PFSK-1 (cell line): ENCODE measurements at regions not wholly inside any gene's neighbourhood (a gene's known extent, or its start where the extent isn't known, plus 50 kb on each side); places are given as distances from the start of the nearest gene placed in this dataset.

ENCODE experiments used
- FOXP2 ChIP-seq: optimal IDR thresholded peaks from 2 replicates; pipeline ENCODE3; 2011; ENCODE audit warnings: borderline replicate concordance, control low read depth, inconsistent platforms; ENCODE audit not compliant: insufficient read depth; ENCODE audit errors: extremely low read length, extremely low read depth
- POLR2AphosphoS5 ChIP-seq: IDR thresholded peaks from 2 replicates; pipeline ENCODE4 v1.6.1; 2012; ENCODE audit warnings: low read depth, mild to moderate bottlenecking, control low read depth, low read length, moderate library complexity

DNA sequence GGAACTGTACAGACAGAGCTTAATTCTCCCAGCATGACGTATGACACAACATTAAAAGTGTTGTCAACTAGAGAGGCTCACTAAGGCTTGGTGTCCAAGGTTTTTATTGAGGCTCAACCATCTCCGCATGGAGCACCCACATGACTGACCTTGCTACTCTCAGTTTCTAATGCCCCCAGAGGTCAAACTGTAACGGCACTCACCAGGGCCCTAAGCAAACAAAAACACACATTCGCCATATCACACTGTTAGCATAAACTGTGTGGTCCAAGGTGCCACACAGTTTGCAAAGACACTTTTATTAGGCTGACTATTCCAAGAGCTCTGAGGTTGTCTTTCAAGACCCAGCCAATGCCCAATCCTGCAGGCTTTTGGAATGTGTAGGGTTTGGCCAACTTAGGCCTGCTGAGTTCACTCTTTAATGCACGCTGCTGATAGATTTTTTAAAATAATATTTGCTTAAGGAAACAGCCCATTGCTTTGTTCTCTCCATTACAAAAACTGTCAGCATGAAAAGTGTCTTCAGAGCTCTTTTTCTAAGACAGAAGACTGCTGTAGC, 114.9 kb downstream of the DSC3 start:
- TF ChIP-seq FOXP2, result no peak
- TF ChIP-seq POLR2AphosphoS5, result no peak
